Neuronal stem cell (in vitro differentiated cells): ENCODE measurements at regions not wholly inside any gene's neighbourhood (a gene's known extent, or its start where the extent isn't known, plus 50 kb on each side); places are given as distances from the start of the nearest gene placed in this dataset.
A peak's percentile ranks its signal among the peaks of the same experiment; 100 is the strongest.

Experiments used
- DNase-seq: peaks from one replicate; pipeline ENCODE4 v3.0.0-alpha.2; 2013; ENCODE audit warnings: low spot score
- H2AFZ ChIP-seq: one replicate; pipeline ENCODE4 v1.6.1; 2013; ENCODE audit warnings: mild to moderate bottlenecking, low read length, inconsistent platforms
- H2AK5ac ChIP-seq: 2 replicates; pipeline ENCODE4 v1.6.1; 2013; ENCODE audit warnings: low read depth, mild to moderate bottlenecking, inconsistent platforms, low read length, moderate library complexity, mixed read lengths
- H2BK120ac ChIP-seq: 2 replicates; pipeline ENCODE4 v1.6.1; 2013; ENCODE audit warnings: low read depth, mild to moderate bottlenecking, inconsistent platforms, low read length, moderate library complexity, mixed read lengths
- H2BK12ac ChIP-seq: one replicate; pipeline ENCODE4 v1.6.1; 2013; ENCODE audit warnings: low read length, inconsistent platforms
- H2BK15ac ChIP-seq: 2 replicates; pipeline ENCODE4 v1.6.1; 2013; ENCODE audit warnings: mild to moderate bottlenecking, low read length, inconsistent platforms, mixed read lengths
- H2BK5ac ChIP-seq: one replicate; pipeline ENCODE4 v1.6.1; 2013; ENCODE audit warnings: inconsistent platforms, mild to moderate bottlenecking, low read length, moderate library complexity
- H3K14ac ChIP-seq: one replicate; pipeline ENCODE4 v1.6.1; 2013; ENCODE audit warnings: low read length, inconsistent platforms
- H3K18ac ChIP-seq: 2 replicates; pipeline ENCODE4 v1.6.1; 2013; ENCODE audit warnings: low read length, inconsistent platforms
- H3K23ac ChIP-seq: 2 replicates; pipeline ENCODE4 v1.6.1; 2013; ENCODE audit warnings: low read depth, mild to moderate bottlenecking, mixed read lengths, low read length, inconsistent platforms; ENCODE audit not compliant: poor library complexity
- H3K27ac ChIP-seq: replicated peaks from 3 replicates; pipeline ENCODE4 v1.5.1; 2013; ENCODE audit warnings: low read length, inconsistent platforms
- H3K27me3 ChIP-seq, 3 experiments: 2 replicates each; pipeline ENCODE4 v1.6.1; 2013; ENCODE audit warnings: low read length in 3 of 3, mild to moderate bottlenecking in 2 of 3, inconsistent platforms in 1 of 3, low read depth in 1 of 3, mixed read lengths in 1 of 3, moderate library complexity in 1 of 3; ENCODE audit not compliant: control insufficient read depth in 3 of 3, insufficient read depth in 3 of 3
- H3K36me3 ChIP-seq, 2 donors: replicated peaks in 1 of 2; 2 replicates each; pipeline ENCODE4 v1.6.1; 2013; ENCODE audit warnings: low read length in 2 of 2; ENCODE audit not compliant: control insufficient read depth in 2 of 2, insufficient read depth in 2 of 2
- H3K4ac ChIP-seq: 2 replicates; pipeline ENCODE4 v1.6.1; 2013; ENCODE audit warnings: inconsistent platforms, mild to moderate bottlenecking, low read length, moderate library complexity
- H3K4me1 ChIP-seq, 2 donors: 1 replicate in 1 of 2; 2 replicates in 1 of 2; pipeline ENCODE4 v1.6.1; 2013; ENCODE audit warnings: low read length in 2 of 2, low read depth in 1 of 2; ENCODE audit not compliant: control insufficient read depth in 2 of 2, insufficient read depth in 1 of 2
- H3K4me2 ChIP-seq: one replicate; pipeline ENCODE4 v1.6.1; 2013; ENCODE audit warnings: mild to moderate bottlenecking, low read length, inconsistent platforms; ENCODE audit not compliant: insufficient read depth, poor library complexity, severe bottlenecking
- H3K4me3 ChIP-seq, 2 donors: 2 replicates each; pipeline ENCODE4 v1.5.1; 2013; ENCODE audit warnings: low read length in 2 of 2, mild to moderate bottlenecking in 2 of 2, inconsistent platforms in 1 of 2, moderate library complexity in 1 of 2
- H3K79me1 ChIP-seq: one replicate; pipeline ENCODE4 v1.6.1; 2013; ENCODE audit warnings: low read depth, mild to moderate bottlenecking, inconsistent platforms, low read length, moderate library complexity
- H3K9ac ChIP-seq: one replicate; pipeline ENCODE4 v1.6.1; 2013; ENCODE audit warnings: mild to moderate bottlenecking, low read depth, low read length, inconsistent platforms; ENCODE audit not compliant: poor library complexity
- H3K9me3 ChIP-seq, 2 donors: replicated peaks in 1 of 2; 2 replicates each; pipeline versions ENCODE3 to v1.6.1; 2013; ENCODE audit warnings: low read length in 2 of 2, mild to moderate bottlenecking in 2 of 2, inconsistent platforms in 1 of 2, low read depth in 1 of 2, mixed read lengths in 1 of 2, moderate library complexity in 1 of 2; ENCODE audit not compliant: control insufficient read depth in 2 of 2, insufficient read depth in 1 of 2
- H4K8ac ChIP-seq: one replicate; pipeline ENCODE4 v1.6.1; 2013; ENCODE audit warnings: low read depth, mild to moderate bottlenecking, inconsistent platforms, low read length, moderate library complexity
- H4K91ac ChIP-seq: one replicate; pipeline ENCODE4 v1.6.1; 2013; ENCODE audit warnings: low read length, low read depth, mild to moderate bottlenecking, inconsistent platforms; ENCODE audit not compliant: poor library complexity
- WGBS, 2 donors: extraction: QIAGEN DNeasy Blood & Tissue Kit; methylation state at CpG; one replicate each; pipeline ENCODE4 v1.1.7; 2013; ENCODE audit warnings: missing lambda C conversion rate in 2 of 2, mixed read lengths in 1 of 2; ENCODE audit not compliant: insufficient read length in 2 of 2, insufficient replicate concordance in 1 of 2; ENCODE audit errors: extremely low coverage in 2 of 2; 5-methylcytosine and 5-hydroxymethylcytosine counted together

GRCh38 chr10:123354521-123354920 lies 200.3 kb downstream of the BUB3 start:
- Histone ChIP-seq H3K27ac (no peak overlapping the region), H3K9me3 (no peaks in the 10 kb centered on the region), H2BK120ac (no peak overlapping the region), H3K14ac (no peak overlapping the region), H3K18ac (no peak overlapping the region), H3K9ac (no peak overlapping the region), H4K8ac (no peak overlapping the region), H3K4me3 (no peak overlapping the region), H3K27me3 (peaks cover 0 to 53% (median 7%) of the 10 kb centered on the region in 3 experiments), H2AK5ac (peak overlapping the region; percentile 26), H4K91ac (no peak overlapping the region), H3K36me3 (no peaks in the 10 kb centered on the region), H3K4ac (no peak overlapping the region), H3K79me1 (no peaks in the 10 kb centered on the region), H3K23ac (no peak overlapping the region), H3K4me1 (peaks cover 0 to 48% of the 10 kb centered on the region in 2 donors), H3K4me2 (no peak overlapping the region), H2BK12ac (no peak overlapping the region), H2BK15ac (no peak overlapping the region), H2AFZ (no peak overlapping the region), H2BK5ac (no peak overlapping the region)
- no peak for DNase-seq
- no CpG with 5 or more reads among the region's 7 CpGs for WGBS, 2 donors

GRCh38 chr10:123355748-123356481 lies 201.7 kb downstream of the BUB3 start:
- Histone ChIP-seq H3K9ac (no peak overlapping the region), H3K27ac (no peak overlapping the region), H2BK12ac (no peak overlapping the region), H3K27me3 (peaks cover 0 to 56% (median 16%) of the 10 kb centered on the region in 3 experiments), H3K4me2 (no peak overlapping the region), H3K36me3 (no peaks in the 10 kb centered on the region), H3K18ac (no peak overlapping the region), H4K8ac (no peak overlapping the region), H3K4me3 (no peak overlapping the region), H2AK5ac (no peak overlapping the region), H3K9me3 (no peaks in the 10 kb centered on the region), H2BK5ac (no peak overlapping the region), H4K91ac (no peak overlapping the region), H2BK120ac (no peak overlapping the region), H3K4me1 (peaks cover 0 to 36% of the 10 kb centered on the region in 2 donors), H3K79me1 (no peaks in the 10 kb centered on the region), H3K4ac (no peak overlapping the region), H3K23ac (no peak overlapping the region), H3K14ac (no peak overlapping the region), H2BK15ac (no peak overlapping the region), H2AFZ (no peak overlapping the region)
- no CpG with 5 or more reads among the region's 6 CpGs for WGBS, 2 donors
- DNase-seq, result no peak

- DNase-seq, result no peak
- no peak overlapping the region for H3K4me3 ChIP-seq
- H3K27ac ChIP-seq, result no peak overlapping the region
- H4K8ac ChIP-seq, result no peak overlapping the region
- no peaks in the 10 kb centered on the region for H3K79me1 ChIP-seq
- no peak overlapping the region for H2BK120ac ChIP-seq
- no peaks in the 10 kb centered on the region for H3K36me3 ChIP-seq
- H3K27me3 ChIP-seq, result peaks cover 0 to 56% (median 19%) of the 10 kb centered on the region in 3 experiments
- H3K4me1 ChIP-seq, result peaks cover 0 to 35% of the 10 kb centered on the region in 2 donors
- H3K18ac ChIP-seq, result no peak overlapping the region
- H3K9me3 ChIP-seq, result no peaks in the 10 kb centered on the region
- H2BK15ac ChIP-seq, result no peak overlapping the region
- H2BK12ac ChIP-seq, result no peak overlapping the region
- H2AK5ac ChIP-seq, result no peak overlapping the region
- H2BK5ac ChIP-seq, result no peak overlapping the region
- no peak overlapping the region for H4K91ac ChIP-seq
- H3K23ac ChIP-seq, result no peak overlapping the region
- no peak overlapping the region for H3K4me2 ChIP-seq
- WGBS, 2 donors, result no CpG with 5 or more reads among the region's 5 CpGs
- no peak overlapping the region for H3K14ac ChIP-seq
- no peak overlapping the region for H3K9ac ChIP-seq
- no peak overlapping the region for H3K4ac ChIP-seq
- no peak overlapping the region for H2AFZ ChIP-seq
Measured at GRCh38 chr10:123356799-123357198, 202.6 kb downstream of the BUB3 start.

GRCh38 chr10:123357421-123357930 lies 203.3 kb downstream of the BUB3 start:
- no peak overlapping the region for H2BK120ac ChIP-seq
- no peak overlapping the region for H3K23ac ChIP-seq
- no peak overlapping the region for H4K8ac ChIP-seq
- DNase-seq, result peak; percentile 82
- peaks cover 0 to 30% of the 10 kb centered on the region in 2 donors for H3K4me1 ChIP-seq
- peaks cover 0 to 60% (median 19%) of the 10 kb centered on the region in 3 experiments for H3K27me3 ChIP-seq
- no peak overlapping the region for H2AK5ac ChIP-seq
- H3K4ac ChIP-seq, result no peak overlapping the region
- no peak overlapping the region for H2AFZ ChIP-seq
- H3K9me3 ChIP-seq, result peaks cover 0 to 1% of the 10 kb centered on the region in 2 donors
- no peak overlapping the region for H3K9ac ChIP-seq
- H3K18ac ChIP-seq, result no peak overlapping the region
- peak overlapping the region; percentile 42 for H3K4me2 ChIP-seq
- no peak overlapping the region for H3K14ac ChIP-seq
- no peak overlapping the region for H2BK12ac ChIP-seq
- no peak overlapping the region for H3K4me3 ChIP-seq
- no CpG with 5 or more reads among the region's 17 CpGs for WGBS, 2 donors
- no peaks in the 10 kb centered on the region for H3K36me3 ChIP-seq
- peak overlapping the region; percentile 32 for H3K27ac ChIP-seq
- no peak overlapping the region for H2BK5ac ChIP-seq
- no peaks in the 10 kb centered on the region for H3K79me1 ChIP-seq
- H4K91ac ChIP-seq, result no peak overlapping the region
- no peak overlapping the region for H2BK15ac ChIP-seq
